Stimulated activated naive CD8-positive, alpha-beta T cell treated with anti-CD3 and anti-CD28 coated beads, Interleukin-15, Interleukin-2, amounts not matched to agents 100 ng/mL and 50 ng/mL, for 24 hours (primary cell): ENCODE measurements at regions not wholly inside any gene's neighbourhood (a gene's known extent, or its start where the extent isn't known, plus 50 kb on each side); places are given as distances from the start of the nearest gene placed in this dataset.
A peak's percentile ranks its signal among the peaks of the same experiment; 100 is the strongest.

Experiments used
- H3K27ac Mint-ChIP-seq: one replicate; pipeline ENCODE4 v1.8.0; 2021; ENCODE audit warnings: mild to moderate bottlenecking, mixed read lengths
- H3K27me3 Mint-ChIP-seq: one replicate; pipeline ENCODE4 v1.8.0; 2021; ENCODE audit warnings: mixed read lengths
- H3K36me3 Mint-ChIP-seq: one replicate; pipeline ENCODE4 v1.8.0; 2021; ENCODE audit warnings: low read depth, mixed read lengths
- H3K4me1 Mint-ChIP-seq: one replicate; pipeline ENCODE4 v1.8.0; 2021; ENCODE audit warnings: low read depth, mixed read lengths
- H3K4me3 Mint-ChIP-seq: one replicate; pipeline ENCODE4 v1.8.0; 2021; ENCODE audit warnings: mild to moderate bottlenecking, mixed read lengths
- H3K9me3 Mint-ChIP-seq: one replicate; pipeline ENCODE4 v1.8.0; 2021; ENCODE audit warnings: mixed read lengths

- H3K36me3 Mint-ChIP-seq = no peaks in the 10 kb centered on the region
- no peaks in the 10 kb centered on the region for H3K9me3 Mint-ChIP-seq
- H3K4me1 Mint-ChIP-seq = peaks cover 21% of the 10 kb centered on the region
- no peak overlapping the region for H3K27ac Mint-ChIP-seq
- H3K4me3 Mint-ChIP-seq = no peak overlapping the region
- H3K27me3 Mint-ChIP-seq = no peaks in the 10 kb centered on the region
Observed at GRCh38 chr7:142425281-142425680, 167.4 kb upstream of the PRSS58 start.

- Mint-ChIP-seq H3K27ac (no peak overlapping the region), H3K4me3 (no peak overlapping the region), H3K27me3 (no peaks in the 10 kb centered on the region), H3K36me3 (no peaks in the 10 kb centered on the region), H3K4me1 (no peaks in the 10 kb centered on the region), H3K9me3 (no peaks in the 10 kb centered on the region)
Observed at GRCh38 chr7:142422621-142423020, 164.8 kb upstream of the PRSS58 start.

GRCh38 chr7:142420554-142421362 lies 162.9 kb upstream of the PRSS58 start:
- Mint-ChIP-seq H3K4me3 (no peak overlapping the region), H3K27ac (peak overlapping the region; percentile 1), H3K9me3 (no peaks in the 10 kb centered on the region), H3K4me1 (no peaks in the 10 kb centered on the region), H3K27me3 (no peaks in the 10 kb centered on the region), H3K36me3 (no peaks in the 10 kb centered on the region)

GRCh38 chr7:142418326-142418725 lies 160.5 kb upstream of the PRSS58 start:
- Mint-ChIP-seq H3K27me3 (no peaks in the 10 kb centered on the region), H3K27ac (no peak overlapping the region), H3K4me3 (no peak overlapping the region)

GRCh38 chr7:142414915-142415314 lies 157.1 kb upstream of the PRSS58 start:
- Mint-ChIP-seq H3K27me3 (no peaks in the 10 kb centered on the region), H3K4me3 (no peak overlapping the region), H3K9me3 (no peaks in the 10 kb centered on the region), H3K27ac (no peak overlapping the region), H3K4me1 (peaks cover 4% of the 10 kb centered on the region), H3K36me3 (no peaks in the 10 kb centered on the region)

More at GRCh38 chr7:142418326-142418725, 160.5 kb upstream of the PRSS58 start:
- Mint-ChIP-seq H3K4me1 (no peaks in the 10 kb centered on the region), H3K36me3 (no peaks in the 10 kb centered on the region), H3K9me3 (no peaks in the 10 kb centered on the region)

- no peaks in the 10 kb centered on the region for H3K9me3 Mint-ChIP-seq
- no peak overlapping the region for H3K27ac Mint-ChIP-seq
- H3K4me1 Mint-ChIP-seq = peaks cover 4% of the 10 kb centered on the region
Observed at GRCh38 chr7:142414135-142414534, 156.3 kb upstream of the PRSS58 start.

GRCh38 chr7:142413280-142414000 lies 155.6 kb upstream of the PRSS58 start:
- Mint-ChIP-seq H3K27me3 (no peaks in the 10 kb centered on the region), H3K9me3 (no peaks in the 10 kb centered on the region), H3K36me3 (no peaks in the 10 kb centered on the region), H3K4me3 (no peak overlapping the region), H3K4me1 (peaks cover 4% of the 10 kb centered on the region), H3K27ac (no peak overlapping the region)

More at GRCh38 chr7:142414135-142414534, 156.3 kb upstream of the PRSS58 start:
- Mint-ChIP-seq H3K27me3 (no peaks in the 10 kb centered on the region), H3K4me3 (no peak overlapping the region), H3K36me3 (no peaks in the 10 kb centered on the region)

- Mint-ChIP-seq H3K9me3 (no peaks in the 10 kb centered on the region), H3K27ac (no peak overlapping the region)
Observed at GRCh38 chr7:142412551-142413193, 154.8 kb upstream of the PRSS58 start.

GRCh38 chr7:142409471-142409870 lies 151.6 kb upstream of the PRSS58 start:
- peaks cover 4% of the 10 kb centered on the region for H3K27me3 Mint-ChIP-seq
- peaks cover 4% of the 10 kb centered on the region for H3K4me1 Mint-ChIP-seq
- H3K36me3 Mint-ChIP-seq = no peaks in the 10 kb centered on the region
- H3K27ac Mint-ChIP-seq = no peak overlapping the region
- H3K9me3 Mint-ChIP-seq = no peaks in the 10 kb centered on the region
- no peak overlapping the region for H3K4me3 Mint-ChIP-seq

More at GRCh38 chr7:142412551-142413193, 154.8 kb upstream of the PRSS58 start:
- H3K27me3 Mint-ChIP-seq = no peaks in the 10 kb centered on the region
- peaks cover 4% of the 10 kb centered on the region for H3K4me1 Mint-ChIP-seq
- H3K36me3 Mint-ChIP-seq = no peaks in the 10 kb centered on the region
- H3K4me3 Mint-ChIP-seq = no peak overlapping the region

- H3K4me3 Mint-ChIP-seq = no peak overlapping the region
- no peak overlapping the region for H3K27ac Mint-ChIP-seq
- no peaks in the 10 kb centered on the region for H3K9me3 Mint-ChIP-seq
- H3K27me3 Mint-ChIP-seq = peaks cover 6% of the 10 kb centered on the region
- no peaks in the 10 kb centered on the region for H3K36me3 Mint-ChIP-seq
- peaks cover 4% of the 10 kb centered on the region for H3K4me1 Mint-ChIP-seq
Observed at GRCh38 chr7:142408794-142409193, 150.9 kb upstream of the PRSS58 start.

- no peaks in the 10 kb centered on the region for H3K36me3 Mint-ChIP-seq
Observed at GRCh38 chr7:142407939-142408570, 150.2 kb upstream of the PRSS58 start.

GRCh38 chr7:142405122-142405765 lies 147.4 kb upstream of the PRSS58 start:
- H3K4me3 Mint-ChIP-seq = no peak overlapping the region
- no peaks in the 10 kb centered on the region for H3K9me3 Mint-ChIP-seq
- H3K27ac Mint-ChIP-seq = no peak overlapping the region
- no peaks in the 10 kb centered on the region for H3K4me1 Mint-ChIP-seq
- H3K27me3 Mint-ChIP-seq = peaks cover 6% of the 10 kb centered on the region
- no peaks in the 10 kb centered on the region for H3K36me3 Mint-ChIP-seq

More at GRCh38 chr7:142407939-142408570, 150.2 kb upstream of the PRSS58 start:
- Mint-ChIP-seq H3K27me3 (peaks cover 6% of the 10 kb centered on the region), H3K27ac (no peak overlapping the region), H3K4me3 (no peak overlapping the region), H3K4me1 (peaks cover 4% of the 10 kb centered on the region), H3K9me3 (no peaks in the 10 kb centered on the region)

- Mint-ChIP-seq H3K27me3 (peaks cover 12% of the 10 kb centered on the region), H3K36me3 (no peaks in the 10 kb centered on the region), H3K4me3 (no peak overlapping the region), H3K27ac (no peak overlapping the region), H3K4me1 (no peaks in the 10 kb centered on the region), H3K9me3 (no peaks in the 10 kb centered on the region)
Observed at GRCh38 chr7:142401951-142402350, 144.1 kb upstream of the PRSS58 start.

- Mint-ChIP-seq H3K27ac (no peak overlapping the region), H3K27me3 (peaks cover 12% of the 10 kb centered on the region), H3K36me3 (no peaks in the 10 kb centered on the region), H3K9me3 (no peaks in the 10 kb centered on the region), H3K4me1 (no peaks in the 10 kb centered on the region), H3K4me3 (peak overlapping the region; percentile 23)
Observed at GRCh38 chr7:142400042-142400533, 142.2 kb upstream of the PRSS58 start.
